DMS153 treated with DMSO at 0.1 percent for 48 hours (cell line): ENCODE measurements at regions not wholly inside any gene's neighbourhood (a gene's known extent, or its start where the extent isn't known, plus 50 kb on each side); places are given as distances from the start of the nearest gene placed in this dataset.
A peak's percentile ranks its signal among the peaks of the same experiment; 100 is the strongest.

Source experiments
- DNase-seq: peaks from one replicate; lab custom pipeline; 2025; ENCODE audit not compliant: unreplicated experiment; lab: John Stamatoyannopoulos, UW

- peak; percentile 47 for DNase-seq
These were observed 101.2 kb upstream of the SLC38A2 start for GRCh38 chr12:46473634-46474329.

- DNase-seq: no peak
These were observed 100.5 kb upstream of the SLC38A2 start for GRCh38 chr12:46472893-46473633.

GRCh38 chr12:46472144-46472705 is 99.7 kb upstream of the SLC38A2 start:
- no peak for DNase-seq

- DNase-seq: no peak
These were observed 98.8 kb upstream of the SLC38A2 start for GRCh38 chr12:46471404-46471803.

GRCh38 chr12:46470975-46471374 is 98.4 kb upstream of the SLC38A2 start:
- no peak for DNase-seq

GRCh38 chr12:46470036-46470627 is 97.6 kb upstream of the SLC38A2 start:
- no peak for DNase-seq

- no peak for DNase-seq
These were observed 96.2 kb upstream of the SLC38A2 start for GRCh38 chr12:46468813-46469212.

GRCh38 chr12:46468160-46468559 is 95.6 kb upstream of the SLC38A2 start:
- DNase-seq: no peak

- no peak for DNase-seq
These were observed 92.7 kb upstream of the SLC38A2 start for GRCh38 chr12:46465307-46465706.

- DNase-seq: no peak
These were observed 92.3 kb upstream of the SLC38A2 start for GRCh38 chr12:46464863-46465262.

GRCh38 chr12:46462641-46463355 is 90.2 kb upstream of the SLC38A2 start:
- DNase-seq: no peak

GRCh38 chr12:46461907-46462640 is 89.5 kb upstream of the SLC38A2 start:
- no peak for DNase-seq

- no peak for DNase-seq
These were observed 88.9 kb upstream of the SLC38A2 start for GRCh38 chr12:46461459-46461858.

- DNase-seq: no peak
These were observed 88.2 kb upstream of the SLC38A2 start for GRCh38 chr12:46460682-46461210.

- DNase-seq: no peak
These were observed 87.4 kb upstream of the SLC38A2 start for GRCh38 chr12:46459861-46460545.

GRCh38 chr12:46459111-46459510 is 86.5 kb upstream of the SLC38A2 start:
- no peak for DNase-seq

- DNase-seq: no peak
These were observed 86.0 kb upstream of the SLC38A2 start for GRCh38 chr12:46458500-46459102.

GRCh38 chr12:46457958-46458357 is 85.4 kb upstream of the SLC38A2 start:
- no peak for DNase-seq
